IMR-90 (cell line): ENCODE measurements at regions not wholly inside any gene's neighbourhood (a gene's known extent, or its start where the extent isn't known, plus 50 kb on each side); places are given as distances from the start of the nearest gene placed in this dataset.

ENCODE experiments used
- ATAC-seq: fragments of 200-7000 bp; cut with Tn5 transposase; 2 replicates; pipeline ENCODE4 v1.9.1; 2020; ENCODE audit warnings: low read depth, mild to moderate bottlenecking, moderate library complexity
- BruUV-seq: library from RNA; stranded (reverse); fragments of 400-500 nt; replicated peaks from 2 replicates; lab custom pipeline; 2021; lab: Mats Ljungman, UMichigan
- CTCF ChIA-PET: fragments of 300-600 bp; formaldehyde crosslinking; extraction: SDS; loops from one replicate; lab custom pipeline; 2021; ENCODE audit warnings: antibody characterized with exemption; lab: Yijun Ruan, JAX
- POLR2A ChIA-PET: fragments of 300-600 bp; sonication (Branson Sonifier 250); formaldehyde crosslinking; loops from one replicate; lab custom pipeline; 2022; ENCODE audit warnings: antibody characterized with exemption; ENCODE audit not compliant: unreplicated experiment; lab: Charles Lee
- DNase-seq: peaks from one replicate; pipeline ENCODE4 v3.0.0; 2013
- H2AFZ ChIP-seq: replicated peaks from 2 replicates; pipeline ENCODE3; 2013; ENCODE audit warnings: low read length, mild to moderate bottlenecking; ENCODE audit not compliant: poor library complexity
- H2AK5ac ChIP-seq: 2 replicates; pipeline ENCODE4 v1.6.1; 2013; ENCODE audit warnings: low read depth, low read length, inconsistent platforms
- H2AK9ac ChIP-seq: replicated peaks from 2 replicates; pipeline ENCODE3; 2013; ENCODE audit warnings: mild to moderate bottlenecking, low read depth, low read length, moderate library complexity; ENCODE audit not compliant: poor library complexity
- H2BK120ac ChIP-seq: 2 replicates; pipeline ENCODE4 v1.6.1; 2013; ENCODE audit warnings: low read depth, low read length, inconsistent platforms
- H2BK15ac ChIP-seq: 3 replicates; pipeline ENCODE4 v1.6.1; 2013; ENCODE audit warnings: low read depth, low read length, inconsistent platforms
- H2BK20ac ChIP-seq: 2 replicates; pipeline ENCODE4 v1.6.1; 2013; ENCODE audit warnings: low read depth, mild to moderate bottlenecking, inconsistent platforms, low read length, moderate library complexity
- H2BK5ac ChIP-seq: 2 replicates; pipeline ENCODE4 v1.6.1; 2013; ENCODE audit warnings: mild to moderate bottlenecking, low read depth, low read length, inconsistent platforms; ENCODE audit not compliant: poor library complexity, severe bottlenecking
- H3K14ac ChIP-seq: replicated peaks from 2 replicates; pipeline ENCODE4 v1.6.1; 2013; ENCODE audit warnings: low read depth, low read length, inconsistent platforms
- H3K18ac ChIP-seq: 2 replicates; pipeline ENCODE4 v1.6.1; 2013; ENCODE audit warnings: low read depth, low read length, control low read depth
- H3K23ac ChIP-seq: 2 replicates; pipeline ENCODE4 v1.6.1; 2013; ENCODE audit warnings: low read depth, low read length, inconsistent platforms
- H3K27ac ChIP-seq: 2 replicates; pipeline ENCODE4 v1.5.1; 2013; ENCODE audit warnings: mild to moderate bottlenecking, control low read depth, low read length; ENCODE audit not compliant: insufficient read depth
- H3K27me3 ChIP-seq: 2 replicates; pipeline ENCODE4 v1.6.1; 2013; ENCODE audit warnings: low read length; ENCODE audit not compliant: control insufficient read depth, insufficient read depth
- H3K36me3 ChIP-seq: 2 replicates; pipeline ENCODE4 v1.6.1; 2013; ENCODE audit warnings: low read length, mixed read lengths; ENCODE audit not compliant: control insufficient read depth, insufficient read depth
- H3K4ac ChIP-seq: 2 replicates; pipeline ENCODE4 v1.6.1; 2013; ENCODE audit warnings: low read depth, low read length, inconsistent platforms
- H3K4me1 ChIP-seq: 2 replicates; pipeline ENCODE4 v1.6.1; 2013; ENCODE audit warnings: low read length, mixed read lengths; ENCODE audit not compliant: control insufficient read depth, insufficient read depth
- H3K4me2 ChIP-seq: 2 replicates; pipeline ENCODE4 v1.6.1; 2013; ENCODE audit warnings: low read depth, mild to moderate bottlenecking, control low read depth, low read length, moderate library complexity
- H3K4me3 ChIP-seq: 2 replicates; pipeline ENCODE4 v1.5.1; 2013; ENCODE audit warnings: low read depth, mild to moderate bottlenecking, control low read depth, low read length, moderate library complexity; ENCODE audit not compliant: insufficient read depth
- H3K56ac ChIP-seq: 2 replicates; pipeline ENCODE4 v1.6.1; 2013; ENCODE audit warnings: low read length, inconsistent platforms; ENCODE audit not compliant: insufficient read depth; ENCODE audit errors: extremely low read depth
- H3K79me1 ChIP-seq, 2 experiments: 2 replicates each; pipeline ENCODE4 v1.6.1; 2013; ENCODE audit warnings: low read length in 2 of 2, inconsistent platforms in 1 of 2, low read depth in 1 of 2
- H3K9ac ChIP-seq: 2 replicates; pipeline ENCODE4 v1.6.1; 2013; ENCODE audit warnings: low read depth, low read length, control low read depth
- H3K9me1 ChIP-seq: 2 replicates; pipeline ENCODE4 v1.6.1; 2013; ENCODE audit warnings: low read length, inconsistent platforms; ENCODE audit not compliant: insufficient read depth
- H3K9me3 ChIP-seq: 2 replicates; pipeline ENCODE4 v1.6.1; 2013; ENCODE audit warnings: low read length; ENCODE audit not compliant: control insufficient read depth, insufficient read depth
- H4K20me1 ChIP-seq: 2 replicates; pipeline ENCODE4 v1.6.1; 2013; ENCODE audit warnings: low read length, inconsistent platforms; ENCODE audit not compliant: insufficient read depth
- H4K5ac ChIP-seq: 2 replicates; pipeline ENCODE4 v1.6.1; 2013; ENCODE audit warnings: mild to moderate bottlenecking, low read depth, low read length, control low read depth
- H4K8ac ChIP-seq, 2 experiments: 2 replicates each; pipeline ENCODE4 v1.6.1; 2013; ENCODE audit warnings: low read depth in 2 of 2, low read length in 2 of 2, control low read depth in 1 of 2, inconsistent platforms in 1 of 2
- H4K91ac ChIP-seq: 2 replicates; pipeline ENCODE4 v1.6.1; 2013; ENCODE audit warnings: low read depth, low read length, inconsistent platforms; ENCODE audit not compliant: insufficient read depth
- BHLHE40 ChIP-seq: fragments of 150-350 bp; IDR thresholded peaks from 2 replicates; pipeline ENCODE4 v1.6.1; 2016; ENCODE audit warnings: mild to moderate bottlenecking, low read depth, low read length
- CEBPB ChIP-seq: IDR thresholded peaks from 2 replicates; pipeline ENCODE4 v1.6.1; 2012; ENCODE audit warnings: low read depth, low read length, improper control_type of control experiment
- CHD1 ChIP-seq: IDR thresholded peaks from 2 replicates; pipeline ENCODE4 v1.6.1; 2012; ENCODE audit warnings: low read depth, low read length, improper control_type of control experiment
- CTCF ChIP-seq: conservative IDR thresholded peaks from 2 replicates; pipeline ENCODE4 v1.5.1; 2012; ENCODE audit warnings: mild to moderate bottlenecking, low read depth, low read length, improper control_type of control experiment
- ELK1 ChIP-seq: fragments of 150-350 bp; IDR thresholded peaks from 2 replicates; pipeline ENCODE4 v1.6.1; 2016; ENCODE audit warnings: low read depth, mild to moderate bottlenecking, low read length, moderate library complexity, borderline replicate concordance
- FOS ChIP-seq: fragments of 150-350 bp; IDR thresholded peaks from 2 replicates; pipeline ENCODE4 v1.6.1; 2016; ENCODE audit warnings: low read depth, low read length
- MAFK ChIP-seq: IDR thresholded peaks from 2 replicates; pipeline ENCODE4 v1.6.1; 2012; ENCODE audit warnings: low read depth, low read length, improper control_type of control experiment
- MAZ ChIP-seq: IDR thresholded peaks from 2 replicates; pipeline ENCODE4 v1.6.1; 2012; ENCODE audit warnings: low read depth, mild to moderate bottlenecking, low read length, improper control_type of control experiment, moderate library complexity, borderline replicate concordance
- MXI1 ChIP-seq: IDR thresholded peaks from 2 replicates; pipeline ENCODE4 v1.6.1; 2012; ENCODE audit warnings: low read depth, mild to moderate bottlenecking, low read length, moderate library complexity, borderline replicate concordance
- NFE2L2 ChIP-seq: fragments of 150-350 bp; IDR thresholded peaks from 2 replicates; pipeline ENCODE4 v1.6.1; 2016; ENCODE audit warnings: low read depth, mild to moderate bottlenecking, low read length
- POLR2A ChIP-seq: IDR thresholded peaks from 2 replicates; pipeline ENCODE4 v1.6.1; 2012; ENCODE audit warnings: mild to moderate bottlenecking, low read depth, low read length
- RAD21 ChIP-seq: IDR thresholded peaks from 2 replicates; pipeline ENCODE4 v1.6.1; 2012; ENCODE audit warnings: low read length, improper control_type of control experiment
- RCOR1 ChIP-seq: IDR thresholded peaks from 2 replicates; pipeline ENCODE4 v1.6.1; 2012; ENCODE audit warnings: mild to moderate bottlenecking, low read length, improper control_type of control experiment; ENCODE audit not compliant: insufficient replicate concordance
- RFX5 ChIP-seq: IDR thresholded peaks from 2 replicates; pipeline ENCODE4 v1.8.0; 2012; ENCODE audit warnings: low read depth, mild to moderate bottlenecking, low read length, moderate library complexity
- SMC3 ChIP-seq: fragments of 150-350 bp; IDR thresholded peaks from 2 replicates; pipeline ENCODE4 v1.6.1; 2016; ENCODE audit warnings: low read depth, mild to moderate bottlenecking, antibody characterized with exemption, low read length, moderate library complexity
- USF2 ChIP-seq: fragments of 150-350 bp; IDR thresholded peaks from 2 replicates; pipeline ENCODE4 v1.6.1; 2017; ENCODE audit warnings: mild to moderate bottlenecking, antibody characterized with exemption, low read length, low read depth
- WGBS, 2 experiments: methylation state at CpG; one replicate each; pipeline versions ENCODE4 v1.1.5 to v1.1.7; 2013; ENCODE audit warnings: missing lambda C conversion rate in 2 of 2; ENCODE audit not compliant: insufficient read length in 1 of 2; ENCODE audit errors: extremely low coverage in 2 of 2; 5-methylcytosine and 5-hydroxymethylcytosine counted together
- dilution Hi-C: fragments of 300-500 bp; cut with HindIII; formaldehyde crosslinking; loops from one replicate; pipeline ENCODE4 v1.14.3; 2018; ENCODE audit warnings: low sequenced_read_pairs; ENCODE audit not compliant: unreplicated experiment
- in situ Hi-C: fragments of 300-500 bp; cut with MboI; formaldehyde crosslinking; loops from 3 replicates; pipeline ENCODE4 v1.14.3; 2019; ENCODE audit warnings: low sequenced_read_pairs, inconsistent platforms, mixed read lengths
- intact Hi-C: fragments of 100-400 bp; cut with micrococcal nuclease; formaldehyde crosslinking; loops from 2 replicates; pipeline ENCODE4 v1.10.0; 2022

- Histone ChIP-seq H3K79me1 (no peaks in the 10 kb centered on the region), H4K8ac (no peak overlapping the region), H2AFZ (no peak overlapping the region), H4K91ac (no peak overlapping the region), H3K36me3 (no peaks in the 10 kb centered on the region), H3K9ac (no peak overlapping the region), H3K4me3 (no peak overlapping the region), H4K20me1 (no peaks in the 10 kb centered on the region), H3K4ac (no peak overlapping the region), H2BK120ac (no peak overlapping the region), H3K27ac (no peak overlapping the region), H3K23ac (no peak overlapping the region), H2AK5ac (no peak overlapping the region), H3K4me1 (no peaks in the 10 kb centered on the region), H2BK15ac (no peak overlapping the region), H3K9me1 (no peaks in the 10 kb centered on the region), H2BK5ac (no peak overlapping the region), H3K56ac (no peak overlapping the region), H3K27me3 (no peaks in the 10 kb centered on the region), H3K18ac (no peak overlapping the region), H3K9me3 (peaks cover 6% of the 10 kb centered on the region; the same call in 1 of the 2 replicates), H4K5ac (no peak overlapping the region), H2BK20ac (no peak overlapping the region), H3K4me2 (no peak overlapping the region), H3K14ac (no peak overlapping the region), H2AK9ac (no peak overlapping the region)
- DNase-seq (no peak), ATAC-seq (no peak)
- POLR2A ChIA-PET: no interaction called here
- CTCF ChIA-PET: no interaction called here
- in situ Hi-C loops (no loop called here), dilution Hi-C loops (no loop called here), intact Hi-C loops (no loop called here)
- no TSS peak for BruUV-seq
- no peak for TF ChIP-seq USF2
- TF ChIP-seq POLR2A: no peak
- no peak for TF ChIP-seq NFE2L2
- TF ChIP-seq CEBPB: no peak
- no peak for TF ChIP-seq CHD1
- no peak for TF ChIP-seq MXI1
- TF ChIP-seq MAZ: no peak
- TF ChIP-seq SMC3: no peak
- no peak for TF ChIP-seq BHLHE40
- no peak for TF ChIP-seq CTCF
- TF ChIP-seq MAFK: no peak
- no peak for TF ChIP-seq FOS
- TF ChIP-seq RFX5: no peak
- no peak for TF ChIP-seq ELK1
- TF ChIP-seq RAD21: no peak
- TF ChIP-seq RCOR1: no peak
- no CpG with 5 or more reads among the region's 3 CpGs for WGBS, 2 experiments
Observed at GRCh38 chr5:143730112-143730801, 81.7 kb upstream of the HMHB1 start.
